Endothelial cell of umbilical vein (primary cell): ENCODE measurements at regions not wholly inside any gene's neighbourhood (a gene's known extent, or its start where the extent isn't known, plus 50 kb on each side); places are given as distances from the start of the nearest gene placed in this dataset.

Experiments
- BruUV-seq: library from RNA; stranded (reverse); fragments of 400-500 nt; replicated peaks from 2 replicates; lab custom pipeline; 2021; lab: Mats Ljungman, UMichigan
- CTCF ChIA-PET: fragments of 300-600, 350-600 bp; sonication (Branson Sonifier 250); formaldehyde crosslinking; loops from one replicate; lab custom pipeline; 2021; ENCODE audit warnings: antibody characterized with exemption, inconsistent platforms; lab: Charles Lee
- POLR2A ChIA-PET: fragments of 300-600, 350-600 bp; sonication (Branson Sonifier 250); formaldehyde crosslinking; loops from one replicate; lab custom pipeline; 2021; ENCODE audit warnings: antibody characterized with exemption, inconsistent platforms; lab: Charles Lee
- DNase-seq: peaks from one replicate; pipeline ENCODE4 v3.0.0-alpha.2; 2011; ENCODE audit warnings: low read depth, low spot score
- FAIRE-seq: peaks from 2 replicates; lab custom pipeline; 2011; peaks lifted over from hg19 to GRCh38; lab: Jason Lieb, UNC
- H2AFZ ChIP-seq: 2 replicates; pipeline ENCODE4 v1.6.0; 2012; ENCODE audit warnings: low read depth, low read length, control low read depth, inconsistent platforms
- H3K27ac ChIP-seq: 2 replicates; pipeline ENCODE4 v1.5.1; 2011; ENCODE audit warnings: low read depth, mild to moderate bottlenecking, control low read depth, low read length, moderate library complexity; ENCODE audit not compliant: insufficient read depth
- H3K27me3 ChIP-seq, 2 experiments: 2 replicates each; pipeline versions ENCODE4 v1.6.0 to v1.6.1; 2011; ENCODE audit warnings: low read length in 2 of 2, mixed read lengths in 1 of 2; ENCODE audit not compliant: control insufficient read depth in 2 of 2, insufficient read depth in 2 of 2
- H3K36me3 ChIP-seq, 2 experiments: 2 replicates in 1 of 2; 3 replicates in 1 of 2; pipeline ENCODE4 v1.5.1; 2011; ENCODE audit warnings: low read length in 2 of 2, mild to moderate bottlenecking in 1 of 2, moderate library complexity in 1 of 2; ENCODE audit not compliant: control insufficient read depth in 2 of 2, insufficient read depth in 2 of 2; ENCODE audit errors: extremely low read depth in 1 of 2
- H3K4me1 ChIP-seq: 3 replicates; pipeline ENCODE4 v1.5.1; 2011; ENCODE audit warnings: mild to moderate bottlenecking, low read length; ENCODE audit not compliant: control insufficient read depth, insufficient read depth; ENCODE audit errors: extremely low read depth
- H3K4me2 ChIP-seq: 2 replicates; pipeline ENCODE4 v1.6.1; 2011; ENCODE audit warnings: low read length, control low read depth, mixed read lengths; ENCODE audit not compliant: insufficient read depth
- H3K4me3 ChIP-seq, 3 experiments: fragments of 200-600 bp in 1 of 3; sonication (generic), shearing (Covaris generic) in 1 of 3; replicated peaks in 1 of 3; 2 replicates each; pipeline ENCODE4 v1.5.1; 2011 to 2016; ENCODE audit warnings: control low read depth in 3 of 3, low read length in 3 of 3, mild to moderate bottlenecking in 2 of 3, inconsistent platforms in 1 of 3, low read depth in 1 of 3, moderate library complexity in 1 of 3; ENCODE audit not compliant: insufficient read depth in 1 of 3
- H3K79me2 ChIP-seq: 2 replicates; pipeline ENCODE4 v1.6.0; 2012; ENCODE audit warnings: low read length, inconsistent platforms; ENCODE audit not compliant: control insufficient read depth, insufficient read depth
- H3K9ac ChIP-seq: replicated peaks from 2 replicates; pipeline ENCODE3; 2011; ENCODE audit warnings: low read length, control low read depth; ENCODE audit not compliant: insufficient read depth; ENCODE audit errors: extremely low read depth
- H3K9me1 ChIP-seq: replicated peaks from 3 replicates; pipeline ENCODE4 v1.6.0; 2011; ENCODE audit warnings: mild to moderate bottlenecking, low read length; ENCODE audit not compliant: control insufficient read depth, insufficient read depth; ENCODE audit errors: extremely low read depth
- H3K9me3 ChIP-seq: replicated peaks from 2 replicates; pipeline ENCODE4 v1.5.1; 2012; ENCODE audit warnings: low read length, inconsistent platforms; ENCODE audit not compliant: control insufficient read depth, insufficient read depth
- H4K20me1 ChIP-seq: replicated peaks from 2 replicates; pipeline ENCODE3; 2011; ENCODE audit warnings: mild to moderate bottlenecking, low read length; ENCODE audit not compliant: control insufficient read depth, insufficient read depth; ENCODE audit errors: extremely low read depth
- EZH2 ChIP-seq: IDR thresholded peaks from 2 replicates; pipeline ENCODE4 v1.6.1; 2012; ENCODE audit warnings: borderline replicate concordance, low read depth, mild to moderate bottlenecking, moderate library complexity, low read length, inconsistent platforms; ENCODE audit not compliant: severe bottlenecking
- GATA2 ChIP-seq: IDR thresholded peaks from 2 replicates; pipeline ENCODE4 v1.7.0; 2011; ENCODE audit warnings: low read depth, mild to moderate bottlenecking, moderate library complexity, mixed read lengths, low read length; ENCODE audit not compliant: insufficient read length, insufficient read depth
- MYC ChIP-seq: IDR thresholded peaks from one replicate; pipeline ENCODE4 v1.6.1; 2011; ENCODE audit warnings: mild to moderate bottlenecking, low read depth, low read length
- POLR2AphosphoS5 ChIP-seq: IDR thresholded peaks from 2 replicates; pipeline ENCODE4 v1.6.1; 2012; ENCODE audit warnings: low read depth, mild to moderate bottlenecking, control low read depth, low read length, moderate library complexity; ENCODE audit not compliant: insufficient read depth
- dilution Hi-C: fragments of 300-500 bp; cut with MboI; formaldehyde crosslinking; loops from one replicate; pipeline ENCODE4 v1.15.0; 2019; ENCODE audit warnings: low sequenced_read_pairs; ENCODE audit not compliant: extremely low pct_ligation_motif_present
- intact Hi-C: fragments of 100-400 bp; cut with micrococcal nuclease; formaldehyde crosslinking; loops from one replicate; pipeline ENCODE4 v1.10.0; 2022
- TF ChIP-seq, protein P1 (sequence below): IDR thresholded peaks from 2 replicates; pipeline ENCODE4 v1.6.1; 2011; ENCODE audit not compliant: insufficient read depth, insufficient read length

DNA sequence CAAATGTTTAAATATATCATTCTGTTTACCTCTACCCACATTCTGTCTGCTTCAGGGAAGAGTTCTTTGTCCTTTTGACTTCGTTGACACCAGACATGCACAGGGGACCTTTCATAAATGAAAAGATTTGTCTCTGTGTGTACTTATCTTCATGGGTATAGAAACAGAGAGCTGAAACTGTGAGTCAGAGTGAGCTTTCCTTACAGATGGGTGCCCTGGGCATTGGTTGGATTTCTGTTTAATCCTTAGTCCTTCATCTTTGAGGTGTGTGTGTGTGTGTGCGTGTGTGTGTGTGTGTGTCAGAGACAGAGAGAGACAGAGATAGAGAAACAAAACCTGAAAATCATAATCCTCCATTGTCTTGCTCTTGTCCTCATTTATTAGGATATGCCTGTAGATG lies 517.4 kb downstream of the TUSC7 start:
- H3K36me3 ChIP-seq = no peaks in the 10 kb centered on the region
- no peaks in the 10 kb centered on the region for H3K79me2 ChIP-seq
- no peak for TF ChIP-seq POLR2AphosphoS5
- TF ChIP-seq MYC = no peak
- TF ChIP-seq, protein P1, sequence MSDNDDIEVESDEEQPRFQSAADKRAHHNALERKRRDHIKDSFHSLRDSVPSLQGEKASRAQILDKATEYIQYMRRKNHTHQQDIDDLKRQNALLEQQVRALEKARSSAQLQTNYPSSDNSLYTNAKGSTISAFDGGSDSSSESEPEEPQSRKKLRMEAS = no peak
- FAIRE-seq (no peak), DNase-seq (no peak)
- H3K27ac ChIP-seq = no peak overlapping the region
- no peak overlapping the region for H3K4me2 ChIP-seq
- H3K27me3 ChIP-seq = no peaks in the 10 kb centered on the region
- BruUV-seq = no TSS peak
- CTCF ChIA-PET = interaction anchor here (1.1 kb wide), 1 partner anchor 8 kb away, joined by 3 read pairs; no protein-coding TSS in a partner anchor
- dilution Hi-C loops (no loop called here), intact Hi-C loops (no loop called here)
- H4K20me1 ChIP-seq = no peaks in the 10 kb centered on the region
- POLR2A ChIA-PET = no interaction called here
- no peak overlapping the region for H2AFZ ChIP-seq
- no peak overlapping the region for H3K9ac ChIP-seq
- H3K9me3 ChIP-seq = no peaks in the 10 kb centered on the region
- H3K4me3 ChIP-seq = no peak overlapping the region
- H3K4me1 ChIP-seq = no peaks in the 10 kb centered on the region
- H3K9me1 ChIP-seq = no peaks in the 10 kb centered on the region

DNA sequence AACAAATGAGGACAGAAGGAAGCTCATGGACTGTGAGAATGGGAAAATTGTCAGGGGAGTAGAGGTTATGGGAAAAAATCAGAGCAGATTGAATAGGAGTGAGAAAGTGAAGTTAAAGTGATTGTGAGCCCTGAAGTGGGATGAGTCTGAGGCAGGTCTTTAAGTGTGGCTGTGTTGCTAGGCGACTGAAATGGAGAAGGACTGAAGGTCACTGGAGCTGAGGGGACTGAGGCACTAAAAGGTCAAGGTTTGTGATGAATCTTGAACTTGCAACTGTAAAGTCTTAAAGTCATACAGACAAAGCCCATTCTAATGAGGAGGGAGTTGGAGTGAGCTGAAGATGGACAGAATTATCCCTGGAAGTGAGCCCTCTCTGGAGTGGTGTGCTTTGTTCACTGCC lies 518.9 kb downstream of the TUSC7 start:
- H3K79me2 ChIP-seq = no peaks in the 10 kb centered on the region
- ChIA-PET POLR2A (no interaction called here), CTCF (no interaction called here)
- dilution Hi-C loops (no loop called here), intact Hi-C loops (no loop called here)
- no peaks in the 10 kb centered on the region for H3K4me1 ChIP-seq
- DNase-seq (no peak), FAIRE-seq (no peak)
- H2AFZ ChIP-seq = no peak overlapping the region
- no peaks in the 10 kb centered on the region for H4K20me1 ChIP-seq
- no peak overlapping the region for H3K4me3 ChIP-seq
- TF ChIP-seq, protein P1 = no peak
- no peak for TF ChIP-seq GATA2
- no peak for TF ChIP-seq EZH2
- BruUV-seq = no TSS peak
- no peak overlapping the region for H3K27ac ChIP-seq
- H3K9me1 ChIP-seq = no peaks in the 10 kb centered on the region
- H3K4me2 ChIP-seq = no peak overlapping the region
- H3K36me3 ChIP-seq = no peaks in the 10 kb centered on the region
- no peak overlapping the region for H3K9ac ChIP-seq
- H3K9me3 ChIP-seq = no peaks in the 10 kb centered on the region
- H3K27me3 ChIP-seq = no peaks in the 10 kb centered on the region
